ENCODE measurements at regions not wholly inside any gene's neighbourhood (a gene's known extent, or its start where the extent isn't known, plus 50 kb on each side); places are given as distances from the start of the nearest gene placed in this dataset.

GRCh38 chr13:42405665-42406390, 133.9 kb downstream of the AKAP11 start (continued):
- TF ChIP-seq CTCF (IDR thresholded peaks at IDR 0.05 in 2 of 3, conservative IDR thresholded peaks at IDR 0.05 in 1 of 3; ENCODE audit: control insufficient read depth in 2 of 3, extremely low read depth in 1 of 3, insufficient read depth in 1 of 3, low read depth in 3 of 3, low read length in 3 of 3) (0 out of 6 replicates have a peak, but pooled peaks of 1 of the 3 experiments have one; percentile 5), TCF12 (IDR thresholded peaks at IDR 0.05; ENCODE audit: low read depth, low read length) (peak; percentile 76), BRCA1 (IDR thresholded peaks at IDR 0.05; ENCODE audit: low read depth, low read length) (no peak), MYB (IDR thresholded peaks at IDR 0.05; ENCODE audit: borderline replicate concordance, low read depth, low read length) (peak; percentile 25; the same call in 1 of the 2 replicates), RELB (IDR thresholded peaks at IDR 0.05; ENCODE audit: low read depth) (peak; percentile 96), SMAD1 (IDR thresholded peaks at IDR 0.05; ENCODE audit: low read depth, partially characterized antibody) (peak; percentile 37), SREBF1 (IDR thresholded peaks at IDR 0.05; ENCODE audit: low read length) (no peak), IRF4 (IDR thresholded peaks at IDR 0.05; ENCODE audit: low read depth, low read length) (peak; percentile 83), NKRF (conservative IDR thresholded peaks at IDR 0.05) (peak; percentile 22; the same call in 1 of the 2 replicates), ZNF592 (IDR thresholded peaks at IDR 0.05) (no peak), IKZF1 (conservative IDR thresholded peaks at IDR 0.05) (peak; percentile 97), SRF (IDR thresholded peaks at IDR 0.05; ENCODE audit: low read depth in 2 of 2, low read length in 2 of 2) (peak in 1 of 2 experiments; percentile 88; a peak in 2 of 4 replicates), FOXM1 (IDR thresholded peaks at IDR 0.05; ENCODE audit: low read depth, low read length) (peak; percentile 97), JUND (IDR thresholded peaks at IDR 0.05; ENCODE audit: low read depth, low read length) (peak; percentile 83), BCLAF1 (IDR thresholded peaks at IDR 0.05) (no peak), POLR2A (IDR thresholded peaks at IDR 0.05; ENCODE audit: low read depth, low read length) (peak; percentile 48; the same call in 1 of the 2 replicates), NR2C1 (IDR thresholded peaks at IDR 0.05) (no peak)
